Fibroblast of mammary gland (primary cell): ENCODE measurements at regions not wholly inside any gene's neighbourhood (a gene's known extent, or its start where the extent isn't known, plus 50 kb on each side); places are given as distances from the start of the nearest gene placed in this dataset.
"Not testable (repeated sequence)": the region's sequence is repeated elsewhere in the genome, so short reads cannot be mapped to it uniquely, and the experiment has no call there.

ENCODE experiments used
- DNase-seq: peaks from one replicate; pipeline ENCODE4 v3.0.0-alpha.2; 2010; ENCODE audit warnings: low read depth
- H3K4me3 ChIP-seq: 2 replicates; pipeline ENCODE4 v1.5.1; 2011; ENCODE audit warnings: low read depth, mild to moderate bottlenecking, low read length, moderate library complexity; ENCODE audit not compliant: control insufficient read depth
- CTCF ChIP-seq: conservative IDR thresholded peaks from 2 replicates; pipeline ENCODE4 v1.5.1; 2011; ENCODE audit warnings: low read depth, low read length, inconsistent platforms; ENCODE audit not compliant: control insufficient read depth, insufficient read depth

GRCh38 chr10:124150189-124150806 lies 56.9 kb upstream of the CHST15 start:
- DNase-seq = no peak
- TF ChIP-seq CTCF = no peak
- H3K4me3 ChIP-seq = no peak overlapping the region

GRCh38 chr10:124149189-124150042 lies 56.0 kb upstream of the CHST15 start:
- no peak for TF ChIP-seq CTCF
- DNase-seq = no peak
- no peak overlapping the region for H3K4me3 ChIP-seq

- not testable (repeated sequence) for DNase-seq, H3K4me3 ChIP-seq
Observed at GRCh38 chr10:124148509-124149188, 55.3 kb upstream of the CHST15 start.

GRCh38 chr10:124146483-124146882 lies 53.1 kb upstream of the CHST15 start:
- TF ChIP-seq CTCF = no peak
- DNase-seq = no peak
- no peak overlapping the region for H3K4me3 ChIP-seq

- DNase-seq = peak; percentile 58
- TF ChIP-seq CTCF = no peak
Observed at GRCh38 chr10:124145109-124145870, 51.9 kb upstream of the CHST15 start.

GRCh38 chr10:124144536-124144935 lies 51.1 kb upstream of the CHST15 start:
- TF ChIP-seq CTCF = no peak
- no peak for DNase-seq
- H3K4me3 ChIP-seq = no peak overlapping the region

More at GRCh38 chr10:124145109-124145870, 51.9 kb upstream of the CHST15 start:
- H3K4me3 ChIP-seq = no peak overlapping the region
